HepG2 (cell line): ENCODE measurements at regions not wholly inside any gene's neighbourhood (a gene's known extent, or its start where the extent isn't known, plus 50 kb on each side); places are given as distances from the start of the nearest gene placed in this dataset.

Source experiments
- CENPX ChIP-seq: sonication (generic); formaldehyde crosslinking; IDR thresholded peaks from 2 replicates; pipeline ENCODE4 v1.9.0; 2021; ENCODE audit warnings: mild to moderate bottlenecking, missing genetic modification reagents, moderate library complexity
- DMAP1 ChIP-seq: IDR thresholded peaks from 2 replicates; pipeline ENCODE4 v1.6.1; 2016
- MBNL3 ChIP-seq: fragments of 250-450 bp; sonication (Bioruptor Pico); conservative IDR thresholded peaks from 2 replicates; pipeline ENCODE4 v1.8.0; 2022; ENCODE audit warnings: mild to moderate bottlenecking, inconsistent platforms
- RARA ChIP-seq: IDR thresholded peaks from 2 replicates; pipeline ENCODE4 v1.6.1; 2016; ENCODE audit warnings: missing genetic modification reagents, missing compliant biosample characterization
- SMC3 ChIP-seq: IDR thresholded peaks from 2 replicates; pipeline ENCODE4 v1.6.1; 2011; ENCODE audit warnings: low read length, improper control_type of control experiment
- SOX5 ChIP-seq: IDR thresholded peaks from 2 replicates; pipeline ENCODE4 v1.6.1; 2016; ENCODE audit warnings: borderline replicate concordance
- SRF ChIP-seq: IDR thresholded peaks from 2 replicates; pipeline ENCODE4 v1.6.1; 2011; ENCODE audit warnings: mild to moderate bottlenecking, low read depth, low read length, moderate library complexity
- TF ChIP-seq, protein P1 (sequence below): IDR thresholded peaks from 2 replicates; pipeline ENCODE4 v1.6.1; 2012; ENCODE audit warnings: low read length, improper control_type of control experiment

DNA sequence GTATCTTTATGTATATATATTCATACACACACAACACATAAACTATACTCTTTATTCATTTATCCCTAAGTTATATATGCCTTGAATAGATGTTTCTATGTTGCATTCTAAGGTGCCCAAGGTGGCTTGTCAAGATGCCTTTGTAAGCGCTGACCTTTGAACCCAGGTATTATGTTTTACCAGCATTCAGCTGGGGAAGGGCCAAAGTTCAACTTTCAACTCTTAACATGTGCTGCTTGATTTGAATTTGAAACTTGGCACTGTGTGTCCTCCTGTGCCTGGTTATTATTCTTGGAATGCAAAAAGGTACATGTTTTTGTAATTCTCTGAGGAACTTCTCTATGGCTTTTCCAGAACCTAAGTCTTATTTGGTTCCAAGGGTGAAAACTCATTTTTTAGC, 146.5 kb downstream of the EDN1 start:
- no peak for TF ChIP-seq DMAP1 (CRISPR knock-in tag)
- TF ChIP-seq SOX5 (CRISPR knock-in tag): no peak
- TF ChIP-seq CENPX (CRISPR knock-in tag): no peak
- TF ChIP-seq MBNL3 (CRISPR knock-in tag): no peak
- no peak for TF ChIP-seq SMC3
- TF ChIP-seq, protein P1, sequence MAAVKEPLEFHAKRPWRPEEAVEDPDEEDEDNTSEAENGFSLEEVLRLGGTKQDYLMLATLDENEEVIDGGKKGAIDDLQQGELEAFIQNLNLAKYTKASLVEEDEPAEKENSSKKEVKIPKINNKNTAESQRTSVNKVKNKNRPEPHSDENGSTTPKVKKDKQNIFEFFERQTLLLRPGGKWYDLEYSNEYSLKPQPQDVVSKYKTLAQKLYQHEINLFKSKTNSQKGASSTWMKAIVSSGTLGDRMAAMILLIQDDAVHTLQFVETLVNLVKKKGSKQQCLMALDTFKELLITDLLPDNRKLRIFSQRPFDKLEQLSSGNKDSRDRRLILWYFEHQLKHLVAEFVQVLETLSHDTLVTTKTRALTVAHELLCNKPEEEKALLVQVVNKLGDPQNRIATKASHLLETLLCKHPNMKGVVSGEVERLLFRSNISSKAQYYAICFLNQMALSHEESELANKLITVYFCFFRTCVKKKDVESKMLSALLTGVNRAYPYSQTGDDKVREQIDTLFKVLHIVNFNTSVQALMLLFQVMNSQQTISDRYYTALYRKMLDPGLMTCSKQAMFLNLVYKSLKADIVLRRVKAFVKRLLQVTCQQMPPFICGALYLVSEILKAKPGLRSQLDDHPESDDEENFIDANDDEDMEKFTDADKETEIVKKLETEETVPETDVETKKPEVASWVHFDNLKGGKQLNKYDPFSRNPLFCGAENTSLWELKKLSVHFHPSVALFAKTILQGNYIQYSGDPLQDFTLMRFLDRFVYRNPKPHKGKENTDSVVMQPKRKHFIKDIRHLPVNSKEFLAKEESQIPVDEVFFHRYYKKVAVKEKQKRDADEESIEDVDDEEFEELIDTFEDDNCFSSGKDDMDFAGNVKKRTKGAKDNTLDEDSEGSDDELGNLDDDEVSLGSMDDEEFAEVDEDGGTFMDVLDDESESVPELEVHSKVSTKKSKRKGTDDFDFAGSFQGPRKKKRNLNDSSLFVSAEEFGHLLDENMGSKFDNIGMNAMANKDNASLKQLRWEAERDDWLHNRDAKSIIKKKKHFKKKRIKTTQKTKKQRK: no peak
- TF ChIP-seq RARA (CRISPR knock-in tag): no peak
- no peak for TF ChIP-seq SRF
